CD14-positive monocyte (primary cell): ENCODE measurements at regions not wholly inside any gene's neighbourhood (a gene's known extent, or its start where the extent isn't known, plus 50 kb on each side); places are given as distances from the start of the nearest gene placed in this dataset.
"Not testable (repeated sequence)": the region's sequence is repeated elsewhere in the genome, so short reads cannot be mapped to it uniquely, and the experiment has no call there.

ENCODE experiments used
- DNase-seq, 3 donors: peaks; one replicate each; pipeline ENCODE4 v3.0.0-alpha.2; 2011 to 2022
- H2AFZ ChIP-seq: 2 replicates; pipeline ENCODE4 v1.6.0; 2012; ENCODE audit warnings: mild to moderate bottlenecking, low read depth, low read length, inconsistent platforms; ENCODE audit not compliant: insufficient read depth, poor library complexity, severe bottlenecking
- H3K27ac ChIP-seq, 2 donors: 1 replicate in 1 of 2; 2 replicates in 1 of 2; pipeline ENCODE4 v1.5.1; 2012 to 2013; ENCODE audit warnings: low read length in 2 of 2, control low read depth in 1 of 2, inconsistent platforms in 1 of 2, low read depth in 1 of 2, mild to moderate bottlenecking in 1 of 2
- H3K27me3 ChIP-seq, 2 donors: one replicate each; pipeline versions ENCODE4 v1.6.0 to v1.6.1; 2011 to 2013; ENCODE audit warnings: low read length in 2 of 2; ENCODE audit not compliant: control insufficient read depth in 2 of 2, insufficient read depth in 2 of 2
- H3K36me3 ChIP-seq, 2 donors: replicated peaks in 1 of 2; 1 replicate in 1 of 2; 2 replicates in 1 of 2; pipeline versions ENCODE4 v1.5.1 to v1.6.1; 2012 to 2013; ENCODE audit warnings: low read length in 2 of 2, control low read depth in 1 of 2, inconsistent platforms in 1 of 2, mild to moderate bottlenecking in 1 of 2; ENCODE audit not compliant: insufficient read depth in 2 of 2, control insufficient read depth in 1 of 2
- H3K4me1 ChIP-seq, 2 donors: 1 replicate in 1 of 2; 2 replicates in 1 of 2; pipeline versions ENCODE4 v1.5.1 to v1.6.1; 2012 to 2013; ENCODE audit warnings: low read length in 2 of 2, control low read depth in 1 of 2, inconsistent platforms in 1 of 2, mild to moderate bottlenecking in 1 of 2, moderate library complexity in 1 of 2; ENCODE audit not compliant: insufficient read depth in 2 of 2, control insufficient read depth in 1 of 2
- H3K4me2 ChIP-seq: replicated peaks from 2 replicates; pipeline ENCODE3; 2012; ENCODE audit warnings: low read length, moderate library complexity, mild to moderate bottlenecking; ENCODE audit not compliant: poor library complexity, severe bottlenecking; ENCODE audit errors: extremely low read depth
- H3K4me3 ChIP-seq, 3 experiments: fragments of 200-600 bp in 1 of 3; sonication (generic) in 1 of 3; replicated peaks in 1 of 3; 1 replicate in 2 of 3; 2 replicates in 1 of 3; pipeline ENCODE4 v1.5.1; 2011 to 2013; ENCODE audit warnings: low read length in 3 of 3, mild to moderate bottlenecking in 3 of 3, control low read depth in 2 of 3, low read depth in 2 of 3, inconsistent platforms in 1 of 3, moderate library complexity in 1 of 3
- H3K79me2 ChIP-seq: 2 replicates; pipeline ENCODE4 v1.6.0; 2012; ENCODE audit warnings: mild to moderate bottlenecking, control low read depth, inconsistent platforms, low read length, moderate library complexity; ENCODE audit not compliant: insufficient read depth
- H3K9ac ChIP-seq: 2 replicates; pipeline ENCODE4 v1.6.0; 2017; ENCODE audit warnings: low read length, mild to moderate bottlenecking; ENCODE audit not compliant: insufficient read depth, poor library complexity, severe bottlenecking
- H3K9me3 ChIP-seq, 2 donors: replicated peaks in 1 of 2; 1 replicate in 1 of 2; 2 replicates in 1 of 2; pipeline versions ENCODE4 v1.5.1 to v1.6.1; 2012 to 2013; ENCODE audit warnings: low read length in 2 of 2, control low read depth in 1 of 2; ENCODE audit not compliant: control insufficient read depth in 1 of 2, insufficient read depth in 1 of 2
- H4K20me1 ChIP-seq: 2 replicates; pipeline ENCODE4 v1.6.0; 2012; ENCODE audit warnings: mild to moderate bottlenecking, low read length, control low read depth, moderate library complexity; ENCODE audit not compliant: insufficient read depth
- H3K27ac Mint-ChIP-seq, 7 donors: one replicate each; pipeline ENCODE4 v1.8.0; 2020; ENCODE audit warnings: mild to moderate bottlenecking in 7 of 7, mixed read lengths in 7 of 7, moderate library complexity in 6 of 7, inconsistent platforms in 2 of 7
- H3K27me3 Mint-ChIP-seq, 3 donors: one replicate each; pipeline ENCODE4 v1.8.0; 2021 to 2022; ENCODE audit warnings: low read depth in 3 of 3, mild to moderate bottlenecking in 3 of 3, mixed read lengths in 3 of 3, moderate library complexity in 3 of 3, inconsistent platforms in 1 of 3
- H3K36me3 Mint-ChIP-seq, 2 donors: one replicate each; pipeline ENCODE4 v1.8.0; 2020; ENCODE audit warnings: mixed read lengths in 2 of 2, inconsistent platforms in 1 of 2, mild to moderate bottlenecking in 1 of 2
- H3K4me1 Mint-ChIP-seq: one replicate; pipeline ENCODE4 v1.8.0; 2020; ENCODE audit warnings: mild to moderate bottlenecking, mixed read lengths
- H3K4me3 Mint-ChIP-seq, 2 donors: one replicate each; pipeline ENCODE4 v1.8.0; 2020; ENCODE audit warnings: mild to moderate bottlenecking in 2 of 2, mixed read lengths in 2 of 2, moderate library complexity in 1 of 2
- H3K9me3 Mint-ChIP-seq, 7 donors: one replicate each; pipeline ENCODE4 v1.8.0; 2020 to 2022; ENCODE audit warnings: mixed read lengths in 7 of 7, mild to moderate bottlenecking in 6 of 7, moderate library complexity in 6 of 7, inconsistent platforms in 2 of 7
- WGBS: methylation state at CpG from one replicate; pipeline ENCODE4 v1.1.5; 2013; ENCODE audit warnings: missing lambda C conversion rate; ENCODE audit not compliant: insufficient coverage; 5-methylcytosine and 5-hydroxymethylcytosine counted together
- intact Hi-C, 2 donors: fragments of 100-400 bp; cut with micrococcal nuclease; formaldehyde crosslinking; loops; one replicate each; pipeline versions ENCODE4 v1.15.0 to v1.15.1; 2023

- peaks cover 27% of the 10 kb centered on the region for H3K4me1 Mint-ChIP-seq
- H3K27me3 ChIP-seq, H3K79me2 ChIP-seq, H3K9me3 Mint-ChIP-seq, H3K36me3 ChIP-seq, H3K4me1 ChIP-seq, H3K36me3 Mint-ChIP-seq, intact Hi-C loops, H4K20me1 ChIP-seq, H3K4me3 Mint-ChIP-seq, DNase-seq, H3K4me2 ChIP-seq, H3K27me3 Mint-ChIP-seq, H3K9ac ChIP-seq, H3K4me3 ChIP-seq, H3K27ac ChIP-seq, H3K9me3 ChIP-seq, H2AFZ ChIP-seq: not testable (repeated sequence)
- peak overlapping the region in 3 of 7 donors; percentile 40 to 63 (median 53) for H3K27ac Mint-ChIP-seq
- no CpG with 5 or more reads among the region's 1 CpG for WGBS
These were observed 126.6 kb downstream of the FAM72C start for GRCh38 chr1:143845193-143845592.

- peaks cover 11 to 18% of the 10 kb centered on the region in 2 donors for H3K27me3 ChIP-seq
These were observed 129.7 kb downstream of the FAM72C start for GRCh38 chr1:143842058-143842457.

GRCh38 chr1:143839182-143839581 is 132.6 kb downstream of the FAM72C start:
- intact Hi-C loops, H3K36me3 ChIP-seq, H2AFZ ChIP-seq, H4K20me1 ChIP-seq, H3K9me3 Mint-ChIP-seq, H3K4me2 ChIP-seq, H3K36me3 Mint-ChIP-seq, H3K9ac ChIP-seq, H3K79me2 ChIP-seq, H3K4me1 ChIP-seq, H3K9me3 ChIP-seq, H3K27ac Mint-ChIP-seq, H3K27ac ChIP-seq, DNase-seq: not testable (repeated sequence)
- peak overlapping the region in 2 of 3 experiments; percentile 14 to 48 for H3K4me3 ChIP-seq
- Mint-ChIP-seq H3K4me1 (peaks cover 14% of the 10 kb centered on the region), H3K4me3 (peak overlapping the region; percentile 62 to 90), H3K27me3 (peaks cover 22 to 34% (median 29%) of the 10 kb centered on the region in 3 donors)
- peaks cover 11 to 18% of the 10 kb centered on the region in 2 donors for H3K27me3 ChIP-seq
- no CpG with 5 or more reads among the region's 32 CpGs for WGBS

More at GRCh38 chr1:143842058-143842457, 129.7 kb downstream of the FAM72C start:
- H3K27ac Mint-ChIP-seq, H3K9me3 ChIP-seq, H2AFZ ChIP-seq, H3K9ac ChIP-seq, H3K4me3 Mint-ChIP-seq, H3K9me3 Mint-ChIP-seq, H3K4me1 ChIP-seq, H3K27ac ChIP-seq, DNase-seq, H3K36me3 Mint-ChIP-seq, intact Hi-C loops, H3K4me2 ChIP-seq, H3K79me2 ChIP-seq, H3K4me3 ChIP-seq, H4K20me1 ChIP-seq, H3K36me3 ChIP-seq: not testable (repeated sequence)
- peaks cover 28% of the 10 kb centered on the region for H3K4me1 Mint-ChIP-seq
- WGBS: no CpG with 5 or more reads among the region's 2 CpGs
- H3K27me3 Mint-ChIP-seq: peaks cover 17 to 30% (median 27%) of the 10 kb centered on the region in 3 donors

- peaks cover 11 to 18% of the 10 kb centered on the region in 2 donors for H3K27me3 ChIP-seq
- H3K9ac ChIP-seq, H2AFZ ChIP-seq, intact Hi-C loops, H3K9me3 ChIP-seq, H3K27ac Mint-ChIP-seq, H3K79me2 ChIP-seq, H3K9me3 Mint-ChIP-seq, H3K4me1 ChIP-seq, H4K20me1 ChIP-seq, H3K36me3 ChIP-seq, H3K27ac ChIP-seq, H3K36me3 Mint-ChIP-seq, H3K4me2 ChIP-seq, DNase-seq: not testable (repeated sequence)
- WGBS: no CpG with 5 or more reads among the region's 21 CpGs
- Mint-ChIP-seq H3K4me1 (peaks cover 14% of the 10 kb centered on the region), H3K4me3 (peak overlapping the region; percentile 62 to 90), H3K27me3 (peaks cover 22 to 34% (median 29%) of the 10 kb centered on the region in 3 donors)
- H3K4me3 ChIP-seq: peak overlapping the region in 1 of 3 experiments; percentile 48
These were observed 133.2 kb downstream of the FAM72C start for GRCh38 chr1:143838598-143838929.
